OCI-LY3 (cell line): ENCODE measurements at regions not wholly inside any gene's neighbourhood (a gene's known extent, or its start where the extent isn't known, plus 50 kb on each side); places are given as distances from the start of the nearest gene placed in this dataset.
A peak's percentile ranks its signal among the peaks of the same experiment; 100 is the strongest.

Experiments
- H2AFZ ChIP-seq: fragments of 200-600, 300-600 bp; shearing (Covaris generic); 2 replicates; pipeline ENCODE4 v1.6.0; 2014; ENCODE audit warnings: antibody characterized with exemption, low read depth, low read length
- H3K27ac ChIP-seq: fragments of 200-600, 300-600 bp; sonication (generic); 2 replicates; pipeline ENCODE4 v1.5.1; 2014; ENCODE audit warnings: mild to moderate bottlenecking, low read length, moderate library complexity, mixed read lengths
- H3K27me3 ChIP-seq: fragments of 200-600, 300-600 bp; sonication (generic); 2 replicates; pipeline ENCODE4 v1.6.1; 2014; ENCODE audit warnings: low read depth, low read length, mixed read lengths
- H3K36me3 ChIP-seq: fragments of 200-600, 300-600 bp; sonication (generic); replicated peaks from 2 replicates; pipeline ENCODE3; 2014; ENCODE audit warnings: low read depth, low read length, mixed read lengths
- H3K4me1 ChIP-seq: fragments of 300-600, 200-600 bp; sonication (generic); 2 replicates; pipeline ENCODE4 v1.6.1; 2014; ENCODE audit warnings: low read length, mixed read lengths
- H3K4me2 ChIP-seq: fragments of 200-600, 300-600 bp; sonication (generic); 2 replicates; pipeline ENCODE4 v1.6.1; 2014; ENCODE audit warnings: low read length, mixed read lengths
- H3K4me3 ChIP-seq: fragments of 300-600, 200-600 bp; sonication (generic); 2 replicates; pipeline ENCODE4 v1.5.1; 2014; ENCODE audit warnings: antibody characterized with exemption, mild to moderate bottlenecking, low read length, moderate library complexity
- H3K79me2 ChIP-seq: fragments of 300-600, 200-600 bp; shearing (Covaris generic); 2 replicates; pipeline ENCODE4 v1.6.1; 2014; ENCODE audit warnings: mild to moderate bottlenecking, low read length, mixed read lengths
- H3K9ac ChIP-seq: fragments of 300-600, 200-600 bp; shearing (Covaris generic); 2 replicates; pipeline ENCODE4 v1.6.0; 2014; ENCODE audit warnings: mild to moderate bottlenecking, low read length, moderate library complexity
- H3K9me3 ChIP-seq: fragments of 200-600, 300-600 bp; shearing (Covaris generic); 2 replicates; pipeline ENCODE4 v1.6.1; 2014; ENCODE audit warnings: low read length, mixed read lengths; ENCODE audit not compliant: insufficient read depth
- H4K20me1 ChIP-seq: fragments of 200-600, 300-600 bp; sonication (generic); 2 replicates; pipeline ENCODE4 v1.6.1; 2016; ENCODE audit warnings: low read length, mixed read lengths; ENCODE audit not compliant: insufficient read depth
- EZH2phosphoT487 ChIP-seq: fragments of 200-600 bp; shearing (Covaris generic); IDR thresholded peaks from 2 replicates; pipeline ENCODE4 v1.6.1; 2018; ENCODE audit warnings: antibody characterized with exemption, mixed run types, low read depth
- TF ChIP-seq, protein P1 (sequence below): fragments of 200-600, 300-600 bp; sonication (generic); IDR thresholded peaks from 2 replicates; pipeline ENCODE4 v1.5.1; 2014; ENCODE audit warnings: antibody characterized with exemption, low read length, low read depth

DNA sequence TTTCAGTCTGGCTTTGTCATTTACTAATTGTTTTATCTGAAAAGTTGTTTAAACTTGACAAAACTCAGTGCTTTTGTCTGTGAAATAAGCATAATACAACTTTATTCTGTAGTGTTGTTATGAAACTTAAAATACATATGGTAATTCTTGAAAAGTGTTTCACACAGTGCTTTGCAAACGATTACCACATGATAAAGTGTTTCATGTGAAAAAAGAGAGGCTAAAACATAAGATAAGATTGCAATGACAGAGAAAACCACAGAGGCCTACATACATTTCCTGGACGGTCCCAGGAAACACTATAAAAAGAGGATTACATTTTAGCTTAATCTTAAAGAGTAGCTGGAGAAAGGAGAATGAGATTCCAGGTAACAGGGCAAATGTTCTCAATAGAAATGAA is 1934.6 kb upstream of the LRRTM1 start:
- no peaks in the 10 kb centered on the region for H3K79me2 ChIP-seq
- H3K9me3 ChIP-seq = no peaks in the 10 kb centered on the region
- H3K4me2 ChIP-seq = no peak overlapping the region
- H2AFZ ChIP-seq = no peak overlapping the region
- no peak for TF ChIP-seq EZH2phosphoT487
- TF ChIP-seq, protein P1, sequence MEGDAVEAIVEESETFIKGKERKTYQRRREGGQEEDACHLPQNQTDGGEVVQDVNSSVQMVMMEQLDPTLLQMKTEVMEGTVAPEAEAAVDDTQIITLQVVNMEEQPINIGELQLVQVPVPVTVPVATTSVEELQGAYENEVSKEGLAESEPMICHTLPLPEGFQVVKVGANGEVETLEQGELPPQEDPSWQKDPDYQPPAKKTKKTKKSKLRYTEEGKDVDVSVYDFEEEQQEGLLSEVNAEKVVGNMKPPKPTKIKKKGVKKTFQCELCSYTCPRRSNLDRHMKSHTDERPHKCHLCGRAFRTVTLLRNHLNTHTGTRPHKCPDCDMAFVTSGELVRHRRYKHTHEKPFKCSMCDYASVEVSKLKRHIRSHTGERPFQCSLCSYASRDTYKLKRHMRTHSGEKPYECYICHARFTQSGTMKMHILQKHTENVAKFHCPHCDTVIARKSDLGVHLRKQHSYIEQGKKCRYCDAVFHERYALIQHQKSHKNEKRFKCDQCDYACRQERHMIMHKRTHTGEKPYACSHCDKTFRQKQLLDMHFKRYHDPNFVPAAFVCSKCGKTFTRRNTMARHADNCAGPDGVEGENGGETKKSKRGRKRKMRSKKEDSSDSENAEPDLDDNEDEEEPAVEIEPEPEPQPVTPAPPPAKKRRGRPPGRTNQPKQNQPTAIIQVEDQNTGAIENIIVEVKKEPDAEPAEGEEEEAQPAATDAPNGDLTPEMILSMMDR = no peak
- H4K20me1 ChIP-seq = no peaks in the 10 kb centered on the region
- H3K4me3 ChIP-seq = no peak overlapping the region
- no peaks in the 10 kb centered on the region for H3K27me3 ChIP-seq
- no peak overlapping the region for H3K9ac ChIP-seq
- H3K36me3 ChIP-seq = no peaks in the 10 kb centered on the region
- H3K27ac ChIP-seq = no peak overlapping the region
- no peaks in the 10 kb centered on the region for H3K4me1 ChIP-seq

DNA sequence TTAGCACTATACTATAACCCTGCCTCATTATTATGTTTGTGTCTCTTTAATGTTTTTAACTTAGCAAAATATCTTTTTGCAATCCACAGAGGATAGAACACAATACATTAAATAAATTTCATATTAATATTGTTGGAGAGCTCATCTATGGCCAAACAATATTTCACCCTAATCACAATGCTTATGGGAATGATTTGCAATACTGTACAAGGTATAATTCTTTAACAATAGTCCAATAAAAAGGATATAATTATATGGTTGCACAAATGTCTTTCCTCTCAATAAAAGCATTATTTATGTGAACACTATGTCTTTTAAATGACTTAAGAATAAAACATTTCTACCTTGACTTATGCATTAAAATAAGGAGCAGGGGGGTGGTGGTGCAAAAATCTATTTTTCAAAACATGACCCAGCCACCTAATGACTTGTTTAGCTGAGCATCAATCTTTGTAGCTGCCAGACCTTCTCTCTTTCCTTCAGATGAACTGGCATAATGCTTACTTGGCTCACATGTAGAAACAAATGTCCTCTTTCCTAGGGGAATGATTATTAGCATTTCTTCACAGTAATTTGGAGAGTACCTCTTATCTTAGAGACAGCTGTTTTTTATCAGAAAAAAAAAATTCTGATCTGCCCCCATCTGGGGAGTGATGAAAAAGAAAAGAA is 1933.6 kb upstream of the LRRTM1 start:
- Histone ChIP-seq H3K36me3 (no peaks in the 10 kb centered on the region), H4K20me1 (no peaks in the 10 kb centered on the region), H3K4me2 (no peak overlapping the region)

DNA sequence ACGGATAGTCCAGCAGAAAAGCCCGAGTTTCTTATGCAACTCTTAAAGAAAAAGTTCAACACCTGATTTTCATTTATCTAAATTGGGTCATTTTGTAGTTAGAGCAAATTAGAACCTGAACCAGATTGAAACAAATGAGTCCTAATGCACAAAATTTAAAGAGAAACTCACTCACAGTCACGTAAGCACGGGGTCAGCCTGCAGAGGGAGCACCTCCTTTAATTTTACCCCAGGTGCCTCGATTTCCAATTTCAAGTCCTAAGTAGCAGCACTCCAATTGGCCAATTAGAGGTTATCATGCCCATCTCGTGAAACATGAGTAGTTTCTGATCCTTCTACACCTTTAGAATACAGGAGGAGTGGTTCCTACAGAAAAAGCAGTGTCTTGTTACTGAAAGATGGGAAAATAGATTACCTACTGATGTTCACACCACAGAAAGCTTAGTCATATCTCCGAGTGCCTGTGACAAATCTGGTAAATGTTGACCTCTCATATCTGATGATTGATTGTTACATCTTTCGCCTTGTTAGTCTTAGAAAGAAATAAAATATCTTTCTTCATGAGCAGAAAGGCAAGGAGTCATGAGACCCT is 1929.8 kb upstream of the LRRTM1 start:
- H3K27me3 ChIP-seq = no peaks in the 10 kb centered on the region
- H3K79me2 ChIP-seq = no peaks in the 10 kb centered on the region
- no peak overlapping the region for H3K9ac ChIP-seq
- no peak overlapping the region; the same call in 1 of the 2 replicates for H2AFZ ChIP-seq
- H3K27ac ChIP-seq = no peak overlapping the region
- no peaks in the 10 kb centered on the region for H3K36me3 ChIP-seq
- H3K4me2 ChIP-seq = no peak overlapping the region
- no peaks in the 10 kb centered on the region for H3K4me1 ChIP-seq
- no peaks in the 10 kb centered on the region for H4K20me1 ChIP-seq
- no peak overlapping the region for H3K4me3 ChIP-seq
- no peaks in the 10 kb centered on the region for H3K9me3 ChIP-seq
- TF ChIP-seq, protein P1 = peak; percentile 41
- TF ChIP-seq EZH2phosphoT487 = no peak

More for the DNA sequence above, 1933.6 kb upstream of the LRRTM1 start:
- H3K4me1 ChIP-seq = no peaks in the 10 kb centered on the region
- no peaks in the 10 kb centered on the region for H3K79me2 ChIP-seq
- H3K9me3 ChIP-seq = no peaks in the 10 kb centered on the region
- TF ChIP-seq, protein P1 = no peak
- TF ChIP-seq EZH2phosphoT487 = no peak
- H2AFZ ChIP-seq = no peak overlapping the region
- no peaks in the 10 kb centered on the region for H3K27me3 ChIP-seq
- H3K9ac ChIP-seq = no peak overlapping the region
- H3K4me3 ChIP-seq = no peak overlapping the region
- H3K27ac ChIP-seq = no peak overlapping the region

DNA sequence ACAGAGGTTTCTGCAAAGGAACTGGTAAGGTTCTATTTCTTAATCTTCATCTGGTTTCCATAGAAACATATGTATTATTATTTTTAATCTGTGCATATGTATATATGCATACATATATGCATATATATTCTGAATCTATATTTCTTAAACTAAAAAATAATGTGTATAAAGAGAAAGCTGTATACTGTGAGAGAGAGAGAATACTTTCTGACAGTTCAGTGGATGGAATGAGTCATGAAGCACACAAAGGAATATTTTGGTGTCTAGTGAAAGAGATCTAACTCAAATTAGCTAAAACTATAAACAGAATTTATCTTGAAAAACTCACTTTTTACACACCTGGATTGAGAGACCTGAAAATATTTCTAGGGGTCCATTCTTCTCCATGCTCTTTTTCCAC is 1929.3 kb upstream of the LRRTM1 start:
- Histone ChIP-seq H3K4me1 (no peaks in the 10 kb centered on the region), H3K9me3 (no peaks in the 10 kb centered on the region), H3K27ac (no peak overlapping the region), H3K4me2 (no peak overlapping the region), H4K20me1 (no peaks in the 10 kb centered on the region), H3K79me2 (no peaks in the 10 kb centered on the region), H3K27me3 (no peaks in the 10 kb centered on the region), H3K36me3 (no peaks in the 10 kb centered on the region), H3K9ac (no peak overlapping the region), H3K4me3 (no peak overlapping the region), H2AFZ (no peak overlapping the region)
- TF ChIP-seq, protein P1 = no peak
- TF ChIP-seq EZH2phosphoT487 = no peak
